Fibroblast of lung (primary cell): ENCODE measurements at regions not wholly inside any gene's neighbourhood (a gene's known extent, or its start where the extent isn't known, plus 50 kb on each side); places are given as distances from the start of the nearest gene placed in this dataset.
A peak's percentile ranks its signal among the peaks of the same experiment; 100 is the strongest.

Source experiments
- DNase-seq, 2 donors: peaks; one replicate each; pipeline versions ENCODE4 v3.0.0 to v3.0.0-alpha.2; 2010; ENCODE audit warnings: low read depth in 2 of 2
- H2AFZ ChIP-seq: 2 replicates; pipeline ENCODE4 v1.5.1; 2012; ENCODE audit warnings: low read length, control low read depth, inconsistent platforms
- H3K27ac ChIP-seq: 2 replicates; pipeline ENCODE4 v1.5.1; 2011; ENCODE audit warnings: low read length, control low read depth; ENCODE audit not compliant: insufficient read depth
- H3K27me3 ChIP-seq: 2 replicates; pipeline ENCODE4 v1.5.1; 2011; ENCODE audit warnings: mild to moderate bottlenecking, low read length; ENCODE audit not compliant: control insufficient read depth, insufficient read depth
- H3K36me3 ChIP-seq: 2 replicates; pipeline ENCODE4 v1.5.1; 2011; ENCODE audit warnings: low read length; ENCODE audit not compliant: control insufficient read depth, insufficient read depth
- H3K4me1 ChIP-seq: 2 replicates; pipeline ENCODE4 v1.5.1; 2011; ENCODE audit warnings: low read length; ENCODE audit not compliant: control insufficient read depth, insufficient read depth; ENCODE audit errors: extremely low read depth
- H3K4me2 ChIP-seq: 2 replicates; pipeline ENCODE4 v1.5.1; 2011; ENCODE audit warnings: low read length, control low read depth; ENCODE audit not compliant: insufficient read depth; ENCODE audit errors: extremely low read depth
- H3K4me3 ChIP-seq, 4 experiments: fragments of 200-600 bp in 1 of 4; sonication (generic) in 1 of 4; replicated peaks in 1 of 4; 2 replicates each; pipeline ENCODE4 v1.5.1; 2011 to 2016; ENCODE audit warnings: low read length in 4 of 4, low read depth in 3 of 4, mild to moderate bottlenecking in 3 of 4, control low read depth in 2 of 4, inconsistent platforms in 1 of 4, mixed read lengths in 1 of 4; ENCODE audit not compliant: insufficient read depth in 1 of 4; ENCODE audit errors: control extremely low read depth in 1 of 4
- H3K79me2 ChIP-seq: 2 replicates; pipeline ENCODE4 v1.5.1; 2012; ENCODE audit warnings: mild to moderate bottlenecking, low read length, inconsistent platforms; ENCODE audit not compliant: control insufficient read depth, insufficient read depth
- H3K9ac ChIP-seq: 2 replicates; pipeline ENCODE4 v1.5.1; 2011; ENCODE audit warnings: mild to moderate bottlenecking, low read length, control low read depth; ENCODE audit not compliant: insufficient read depth
- H3K9me3 ChIP-seq: 2 replicates; pipeline ENCODE4 v1.5.1; 2012; ENCODE audit warnings: low read depth, low read length; ENCODE audit not compliant: control insufficient read depth, insufficient read depth
- H4K20me1 ChIP-seq: 2 replicates; pipeline ENCODE4 v1.5.1; 2011; ENCODE audit warnings: low read length; ENCODE audit not compliant: control insufficient read depth, insufficient read depth; ENCODE audit errors: extremely low read depth
- EZH2 ChIP-seq: IDR thresholded peaks from 2 replicates; pipeline ENCODE4 v1.5.1; 2012; ENCODE audit warnings: low read length, control low read depth, mild to moderate bottlenecking; ENCODE audit errors: missing control alignments
- TF ChIP-seq, protein P1 (sequence below), 2 donors: IDR thresholded peaks in 1 of 2; conservative IDR thresholded peaks in 1 of 2; 1 replicate in 1 of 2; 2 replicates in 1 of 2; pipeline ENCODE4 v1.5.1; 2011 to 2012; ENCODE audit warnings: low read length in 2 of 2, control low read depth in 1 of 2, inconsistent platforms in 1 of 2, low read depth in 1 of 2, mild to moderate bottlenecking in 1 of 2

DNA sequence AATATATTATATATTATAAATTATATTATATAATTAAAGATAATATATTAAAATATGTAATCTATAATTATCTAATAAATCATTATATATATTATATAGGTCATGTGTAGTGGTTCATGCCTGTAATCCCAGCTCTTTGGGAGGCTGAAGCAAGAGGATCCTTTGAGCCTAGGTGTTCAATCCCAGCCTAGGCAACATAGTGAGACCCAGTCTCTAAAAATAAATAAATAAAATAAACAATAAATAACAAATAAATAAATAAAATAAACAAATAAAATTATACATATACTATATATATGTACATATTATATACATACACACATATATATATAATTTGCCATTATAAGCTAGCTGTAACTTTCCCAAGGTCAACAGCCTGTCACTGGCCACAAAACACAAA, 277.7 kb downstream of the SETD4 start:
- Histone ChIP-seq H4K20me1 (no peaks in the 10 kb centered on the region), H3K79me2 (no peaks in the 10 kb centered on the region), H3K9me3 (no peaks in the 10 kb centered on the region), H2AFZ (no peak overlapping the region), H3K4me3 (no peak overlapping the region), H3K4me1 (peaks cover 4% of the 10 kb centered on the region), H3K27me3 (no peaks in the 10 kb centered on the region), H3K9ac (no peak overlapping the region), H3K36me3 (no peaks in the 10 kb centered on the region), H3K4me2 (no peak overlapping the region), H3K27ac (no peak overlapping the region)
- TF ChIP-seq EZH2, result no peak
- TF ChIP-seq, protein P1, sequence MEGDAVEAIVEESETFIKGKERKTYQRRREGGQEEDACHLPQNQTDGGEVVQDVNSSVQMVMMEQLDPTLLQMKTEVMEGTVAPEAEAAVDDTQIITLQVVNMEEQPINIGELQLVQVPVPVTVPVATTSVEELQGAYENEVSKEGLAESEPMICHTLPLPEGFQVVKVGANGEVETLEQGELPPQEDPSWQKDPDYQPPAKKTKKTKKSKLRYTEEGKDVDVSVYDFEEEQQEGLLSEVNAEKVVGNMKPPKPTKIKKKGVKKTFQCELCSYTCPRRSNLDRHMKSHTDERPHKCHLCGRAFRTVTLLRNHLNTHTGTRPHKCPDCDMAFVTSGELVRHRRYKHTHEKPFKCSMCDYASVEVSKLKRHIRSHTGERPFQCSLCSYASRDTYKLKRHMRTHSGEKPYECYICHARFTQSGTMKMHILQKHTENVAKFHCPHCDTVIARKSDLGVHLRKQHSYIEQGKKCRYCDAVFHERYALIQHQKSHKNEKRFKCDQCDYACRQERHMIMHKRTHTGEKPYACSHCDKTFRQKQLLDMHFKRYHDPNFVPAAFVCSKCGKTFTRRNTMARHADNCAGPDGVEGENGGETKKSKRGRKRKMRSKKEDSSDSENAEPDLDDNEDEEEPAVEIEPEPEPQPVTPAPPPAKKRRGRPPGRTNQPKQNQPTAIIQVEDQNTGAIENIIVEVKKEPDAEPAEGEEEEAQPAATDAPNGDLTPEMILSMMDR (conservative IDR thresholded peaks at IDR 0.05 in 1 of 2, IDR thresholded peaks at IDR 0.05 in 1 of 2; ENCODE audit: low read depth in 1 of 2, low read length in 2 of 2), result no peak
- no peak for DNase-seq

DNA sequence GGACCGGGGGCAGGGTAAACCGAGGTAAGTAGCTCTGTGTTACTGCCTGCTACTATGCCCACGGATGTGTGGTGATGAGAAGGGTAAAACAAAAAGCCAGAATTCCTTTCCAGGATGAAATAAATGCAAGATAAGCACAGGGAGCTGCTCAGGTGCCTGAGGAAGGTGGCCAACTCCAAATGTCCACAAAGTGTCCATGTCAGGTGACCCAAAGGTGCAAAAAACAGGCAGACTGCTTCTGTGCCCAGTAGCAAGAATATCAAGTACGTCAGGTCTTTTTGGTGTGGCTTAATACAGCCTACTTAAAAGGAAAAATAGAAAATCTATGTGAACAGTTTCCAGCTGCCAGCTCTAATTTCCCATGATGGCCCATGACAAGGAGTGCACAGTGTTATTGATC, 279.3 kb downstream of the SETD4 start:
- no peak overlapping the region for H3K4me2 ChIP-seq
- no peak overlapping the region for H3K27ac ChIP-seq
- no peaks in the 10 kb centered on the region for H3K27me3 ChIP-seq
- TF ChIP-seq, protein P1 (conservative IDR thresholded peaks at IDR 0.05 in 1 of 2, IDR thresholded peaks at IDR 0.05 in 1 of 2; ENCODE audit: low read depth in 1 of 2, low read length in 2 of 2), result no peak
- no peak for TF ChIP-seq EZH2
- no peaks in the 10 kb centered on the region for H3K79me2 ChIP-seq
- H4K20me1 ChIP-seq, result no peaks in the 10 kb centered on the region
- H3K36me3 ChIP-seq, result no peaks in the 10 kb centered on the region
- H2AFZ ChIP-seq, result no peak overlapping the region
- H3K9ac ChIP-seq, result no peak overlapping the region
- H3K4me1 ChIP-seq, result peaks cover 4% of the 10 kb centered on the region
- no peaks in the 10 kb centered on the region for H3K9me3 ChIP-seq
- no peak for DNase-seq
- H3K4me3 ChIP-seq, result no peak overlapping the region

DNA sequence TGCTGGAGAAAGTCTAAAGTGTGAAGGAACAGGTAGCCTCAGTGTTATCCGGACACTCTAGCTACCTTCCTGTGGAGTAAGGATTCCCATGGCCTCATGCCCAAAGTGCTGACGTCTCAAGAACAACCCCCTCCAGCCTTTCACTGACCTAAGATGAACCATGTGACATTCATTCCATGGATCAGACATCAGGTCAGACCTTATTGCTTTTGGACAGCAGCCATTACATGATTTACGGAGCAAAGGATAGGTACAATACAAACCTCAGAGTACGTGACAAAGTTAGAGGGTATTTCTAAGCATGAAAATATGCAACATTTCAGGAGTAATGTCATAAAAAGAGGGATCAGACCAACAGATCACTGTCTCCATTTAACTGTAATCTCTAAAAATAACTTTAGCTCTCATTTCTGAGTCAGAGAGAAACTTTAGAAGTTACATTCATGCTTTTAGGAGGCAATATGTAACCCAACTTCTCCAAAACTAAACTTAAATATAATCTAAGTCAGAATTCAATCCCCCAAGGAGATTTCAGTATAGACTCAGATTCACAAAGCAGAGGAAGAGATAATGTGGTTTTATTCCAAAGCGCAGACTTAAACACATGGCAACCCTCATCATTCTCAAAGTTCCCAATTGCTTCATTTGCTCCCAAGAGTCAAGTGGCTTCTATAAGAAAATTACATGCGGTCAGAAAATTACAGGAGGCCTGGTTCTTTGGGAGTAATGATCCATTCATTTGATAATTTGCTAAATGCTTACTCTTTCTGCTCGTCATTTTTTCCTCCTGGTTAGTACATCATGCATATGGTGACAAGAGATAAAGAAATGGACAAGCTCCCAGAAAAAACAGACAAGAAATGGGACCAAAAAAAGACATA, 280.4 kb downstream of the SETD4 start:
- Histone ChIP-seq H3K4me1 (peaks cover 4% of the 10 kb centered on the region), H3K9ac (no peak overlapping the region), H3K4me2 (no peak overlapping the region), H3K4me3 (no peak overlapping the region), H2AFZ (no peak overlapping the region), H4K20me1 (no peaks in the 10 kb centered on the region), H3K36me3 (no peaks in the 10 kb centered on the region), H3K27ac (no peak overlapping the region), H3K27me3 (no peaks in the 10 kb centered on the region), H3K79me2 (no peaks in the 10 kb centered on the region), H3K9me3 (no peaks in the 10 kb centered on the region)
- DNase-seq, result peak; percentile 46 to 90
- TF ChIP-seq, protein P1 (conservative IDR thresholded peaks at IDR 0.05 in 1 of 2, IDR thresholded peaks at IDR 0.05 in 1 of 2; ENCODE audit: low read depth in 1 of 2, low read length in 2 of 2), result no peak
- no peak for TF ChIP-seq EZH2
